Stomach (tissue), 8 donors: ENCODE measurements at regions not wholly inside any gene's neighbourhood (a gene's known extent, or its start where the extent isn't known, plus 50 kb on each side); places are given as distances from the start of the nearest gene placed in this dataset.

Experiments
- DNase-seq, 2 donors: peaks; one replicate each; pipeline versions ENCODE4 v3.0.0 to v3.0.0-alpha.2; 2013 to 2019
- H3K27ac ChIP-seq, 5 donors: fragments of 200-600 bp in 4 of 5; sonication (generic) in 4 of 5; one replicate each; pipeline ENCODE4 v1.5.1; 2013 to 2019; ENCODE audit warnings: mild to moderate bottlenecking in 1 of 5, moderate library complexity in 1 of 5
- H3K27me3 ChIP-seq, 3 donors: fragments of 200-600 bp; sonication (generic); one replicate each; pipeline ENCODE4 v1.5.1; 2017 to 2019; ENCODE audit warnings: mixed run types in 1 of 3
- H3K36me3 ChIP-seq, 4 donors: fragments of 200-600 bp; sonication (generic); 1 replicate in 3 of 4; 2 replicates in 1 of 4; pipeline ENCODE4 v1.5.1; 2016 to 2019
- H3K4me1 ChIP-seq, 4 donors: fragments of 200-600 bp; sonication (generic); one replicate each; pipeline ENCODE4 v1.5.1; 2016 to 2019
- H3K4me3 ChIP-seq, 4 donors: fragments of 200-600 bp; sonication (generic) in 3 of 4; one replicate each; pipeline ENCODE4 v1.5.1; 2016 to 2019; ENCODE audit warnings: mild to moderate bottlenecking in 1 of 4
- H3K9me3 ChIP-seq, 4 donors: fragments of 200-600 bp; sonication (generic); one replicate each; pipeline ENCODE4 v1.5.1; 2016 to 2019
- EP300 ChIP-seq: sonication (generic); formaldehyde crosslinking; IDR thresholded peaks from one replicate; pipeline ENCODE4 v1.6.1; 2017; ENCODE audit warnings: antibody characterized with exemption
- POLR2A ChIP-seq, 4 donors: fragments of 450-650 bp; IDR thresholded peaks; one replicate each; pipeline ENCODE4 v1.6.1; 2016; ENCODE audit warnings: antibody characterized with exemption in 4 of 4, control low read depth in 2 of 4, mild to moderate bottlenecking in 1 of 4, moderate library complexity in 1 of 4
- POLR2AphosphoS5 ChIP-seq, 3 donors: sonication (generic); formaldehyde crosslinking; IDR thresholded peaks; one replicate each; pipeline ENCODE4 v1.6.1; 2016; ENCODE audit warnings: antibody characterized with exemption in 3 of 3
- WGBS, 5 donors: extraction: QIAGEN DNeasy Blood & Tissue Kit in 3 of 5; methylation state at CpG; one replicate each; pipeline versions ENCODE4 v1.1.5 to v1.1.7; 2013 to 2018; 5-methylcytosine and 5-hydroxymethylcytosine counted together
- intact Hi-C: fragments of 100-400 bp; cut with DNase I; formaldehyde crosslinking; loops from one replicate; pipeline ENCODE4 v1.15.1; 2023; ENCODE audit warnings: low total_unique reads
- TF ChIP-seq, protein P1 (sequence below), 7 experiments: fragments of 450-650 bp in 4 of 7; fragments of 200-600 bp in 3 of 7; sonication (generic) in 3 of 7; IDR thresholded peaks; one replicate each; pipeline ENCODE4 v1.5.1; 2016 to 2019; ENCODE audit warnings: antibody characterized with exemption in 7 of 7, control low read depth in 2 of 7, mild to moderate bottlenecking in 1 of 7
- donor health status: healthy with polysubstance abuse.
- donor health status: Bipolar disorder and iron deficiency.
- donor health status: healthy.

- H3K36me3 ChIP-seq: no peaks in the 10 kb centered on the region
- H3K4me3 ChIP-seq: no peak overlapping the region
- no peak overlapping the region for H3K27ac ChIP-seq
- no peaks in the 10 kb centered on the region for H3K27me3 ChIP-seq
- peaks cover 0 to 31% (median 9%) of the 10 kb centered on the region in 4 donors for H3K4me1 ChIP-seq
- no peak for DNase-seq
- WGBS, 5 donors: 81 to 84% (median 82%) methylated on average over 9 of the region's 9 CpGs
- no peak for TF ChIP-seq POLR2AphosphoS5 (IDR thresholded peaks at IDR 0.05)
- TF ChIP-seq, protein P1, sequence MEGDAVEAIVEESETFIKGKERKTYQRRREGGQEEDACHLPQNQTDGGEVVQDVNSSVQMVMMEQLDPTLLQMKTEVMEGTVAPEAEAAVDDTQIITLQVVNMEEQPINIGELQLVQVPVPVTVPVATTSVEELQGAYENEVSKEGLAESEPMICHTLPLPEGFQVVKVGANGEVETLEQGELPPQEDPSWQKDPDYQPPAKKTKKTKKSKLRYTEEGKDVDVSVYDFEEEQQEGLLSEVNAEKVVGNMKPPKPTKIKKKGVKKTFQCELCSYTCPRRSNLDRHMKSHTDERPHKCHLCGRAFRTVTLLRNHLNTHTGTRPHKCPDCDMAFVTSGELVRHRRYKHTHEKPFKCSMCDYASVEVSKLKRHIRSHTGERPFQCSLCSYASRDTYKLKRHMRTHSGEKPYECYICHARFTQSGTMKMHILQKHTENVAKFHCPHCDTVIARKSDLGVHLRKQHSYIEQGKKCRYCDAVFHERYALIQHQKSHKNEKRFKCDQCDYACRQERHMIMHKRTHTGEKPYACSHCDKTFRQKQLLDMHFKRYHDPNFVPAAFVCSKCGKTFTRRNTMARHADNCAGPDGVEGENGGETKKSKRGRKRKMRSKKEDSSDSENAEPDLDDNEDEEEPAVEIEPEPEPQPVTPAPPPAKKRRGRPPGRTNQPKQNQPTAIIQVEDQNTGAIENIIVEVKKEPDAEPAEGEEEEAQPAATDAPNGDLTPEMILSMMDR (IDR thresholded peaks at IDR 0.05): no peak
- TF ChIP-seq POLR2A (IDR thresholded peaks at IDR 0.05): no peak
- TF ChIP-seq EP300: no peak
- peaks cover 0 to 6% (median 0%) of the 10 kb centered on the region in 4 donors for H3K9me3 ChIP-seq
- intact Hi-C loops: no loop called here
These were observed 54.5 kb downstream of the CLDN34 start for GRCh38 chrX:10021461-10022272.

GRCh38 chrX:10022273-10022541, 55.0 kb downstream of the CLDN34 start:
- no peak for DNase-seq
- Histone ChIP-seq H3K4me1 (peaks cover 0 to 27% (median 7%) of the 10 kb centered on the region in 4 donors), H3K9me3 (peaks cover 0 to 6% (median 0%) of the 10 kb centered on the region in 4 donors), H3K27ac (no peak overlapping the region), H3K4me3 (no peak overlapping the region), H3K27me3 (no peaks in the 10 kb centered on the region), H3K36me3 (no peaks in the 10 kb centered on the region)
- WGBS, 5 donors: 92 to 97% (median 93%) methylated on average over 4 to 5 of the region's 5 CpGs
- intact Hi-C loops: no loop called here
- TF ChIP-seq POLR2AphosphoS5 (IDR thresholded peaks at IDR 0.05) (no peak), POLR2A (IDR thresholded peaks at IDR 0.05) (no peak)

DNA sequence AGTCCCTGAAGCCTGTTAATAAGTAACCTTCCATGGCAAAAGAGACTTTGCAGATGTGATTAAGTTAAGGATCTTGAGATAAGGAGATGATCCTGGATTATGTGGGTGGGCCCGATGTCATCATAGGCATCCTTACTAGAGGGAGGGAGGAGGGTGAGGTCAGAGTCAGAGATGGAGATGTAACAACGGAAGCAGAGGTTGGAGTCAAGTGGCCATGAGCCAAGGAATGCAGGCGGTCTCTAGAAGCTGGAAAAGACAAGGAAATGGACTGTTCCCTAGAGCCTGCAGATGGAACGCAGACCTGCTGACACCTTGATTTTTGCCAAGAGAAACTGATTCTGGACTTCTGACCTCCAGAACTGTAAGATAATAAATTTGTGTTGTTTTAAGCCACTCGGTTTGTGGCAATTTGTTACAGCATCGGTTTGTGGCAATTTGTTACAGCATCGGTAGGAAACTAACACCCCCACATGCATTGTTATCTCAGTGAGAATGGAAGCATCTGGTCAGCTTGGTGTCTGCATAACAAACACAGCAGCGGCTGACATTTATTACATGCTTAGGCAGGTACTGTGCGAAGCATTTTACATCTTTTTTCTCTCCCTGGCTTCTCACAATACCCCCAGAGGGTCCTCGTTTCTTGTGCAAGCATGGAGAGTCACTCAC, 55.6 kb downstream of the CLDN34 start:
- Histone ChIP-seq H3K27ac (no peak overlapping the region), H3K4me1 (peaks cover 0 to 24% (median 4%) of the 10 kb centered on the region in 4 donors), H3K27me3 (no peaks in the 10 kb centered on the region), H3K9me3 (peaks cover 0 to 6% (median 0%) of the 10 kb centered on the region in 4 donors), H3K4me3 (no peak overlapping the region), H3K36me3 (no peaks in the 10 kb centered on the region)
- DNase-seq: peak in 1 of 2 donors; percentile 35
- no peak for TF ChIP-seq POLR2AphosphoS5 (IDR thresholded peaks at IDR 0.05)
- TF ChIP-seq, protein P1 (IDR thresholded peaks at IDR 0.05): no peak
- no peak for TF ChIP-seq EP300
- no peak for TF ChIP-seq POLR2A (IDR thresholded peaks at IDR 0.05)
- intact Hi-C loops: no loop called here
- 47 to 78% (median 71%) methylated on average over 10 of the region's 10 CpGs for WGBS, 5 donors

DNA sequence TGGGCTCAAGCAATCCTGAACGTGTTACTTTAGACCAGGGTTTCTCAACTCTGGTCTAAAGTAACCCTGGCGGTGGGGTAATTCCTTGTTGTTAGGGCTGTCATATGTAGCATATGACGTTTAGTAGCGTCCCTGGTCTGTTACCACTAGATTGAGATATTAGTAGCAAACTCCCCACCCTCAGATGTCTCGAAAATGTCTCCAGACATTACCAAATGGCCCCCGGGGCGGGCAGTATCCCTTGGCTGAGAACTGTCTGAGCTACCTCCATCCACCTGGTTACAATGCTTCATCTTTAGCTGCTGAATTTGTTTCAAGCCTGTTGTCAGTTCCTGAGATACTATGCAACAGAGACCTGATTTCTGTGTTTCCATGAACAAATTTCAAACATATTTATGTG, 56.7 kb downstream of the CLDN34 start:
- Histone ChIP-seq H3K4me3 (no peak overlapping the region), H3K9me3 (peaks cover 0 to 6% (median 0%) of the 10 kb centered on the region in 4 donors), H3K36me3 (no peaks in the 10 kb centered on the region), H3K27me3 (no peaks in the 10 kb centered on the region), H3K27ac (no peak overlapping the region), H3K4me1 (peaks cover 0 to 22% (median 3%) of the 10 kb centered on the region in 4 donors)
- WGBS, 5 donors: 71 to 97% (median 92%) methylated on average over 7 of the region's 7 CpGs
- no peak for DNase-seq
- intact Hi-C loops: no loop called here
- TF ChIP-seq EP300: no peak
- TF ChIP-seq, protein P1 (IDR thresholded peaks at IDR 0.05): no peak
- no peak for TF ChIP-seq POLR2AphosphoS5 (IDR thresholded peaks at IDR 0.05)
- TF ChIP-seq POLR2A (IDR thresholded peaks at IDR 0.05): no peak
